KG1 (cell line): ENCODE measurements at regions not wholly inside any gene's neighbourhood (a gene's known extent, or its start where the extent isn't known, plus 50 kb on each side); places are given as distances from the start of the nearest gene placed in this dataset.
"Not testable (repeated sequence)": the region's sequence is repeated elsewhere in the genome, so short reads cannot be mapped to it uniquely, and the experiment has no call there.

ENCODE experiments used
- DNase-seq: peaks from one replicate; lab custom pipeline; 2025; lab: John Stamatoyannopoulos, UW

DNA sequence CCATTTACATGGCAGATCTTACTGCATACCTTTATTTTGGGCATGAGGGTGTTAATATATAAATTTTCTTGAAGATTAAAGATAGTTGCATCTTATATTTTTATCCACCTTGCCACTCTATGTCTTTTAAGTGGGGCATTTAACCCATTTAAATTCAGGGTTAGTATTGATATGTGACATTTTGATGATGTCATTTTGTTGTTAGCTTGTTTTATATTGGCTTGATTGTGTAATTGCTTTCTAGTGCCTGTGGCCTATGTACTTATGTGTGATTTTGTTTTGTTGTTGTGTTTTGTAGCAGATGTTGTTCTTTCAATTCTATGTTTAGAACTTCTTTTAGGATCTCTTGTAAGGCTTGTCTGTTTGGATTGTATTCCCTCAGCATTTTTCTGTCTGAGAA lies 939.9 kb upstream of the CDH9 start:
- no peak for DNase-seq

DNA sequence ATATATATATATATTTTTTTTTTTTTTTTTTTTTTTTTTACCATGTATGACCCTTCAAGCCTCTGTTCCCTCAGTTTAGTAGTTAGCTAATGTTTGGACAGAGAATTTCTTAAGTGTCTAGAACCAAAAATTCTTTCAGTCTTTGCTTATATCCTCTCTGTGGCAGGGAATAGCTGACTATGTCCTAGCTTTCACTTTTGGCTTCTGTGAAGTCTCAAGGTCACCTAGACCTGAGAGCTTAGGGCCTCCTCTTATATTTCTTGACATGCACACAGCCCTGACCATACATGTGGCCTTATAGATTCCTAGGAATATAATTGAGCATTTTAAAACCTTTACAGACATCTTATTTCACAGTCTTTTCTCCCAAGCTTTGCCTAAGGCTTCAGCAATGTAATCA lies 930.8 kb upstream of the CDH9 start:
- DNase-seq = no peak

DNA sequence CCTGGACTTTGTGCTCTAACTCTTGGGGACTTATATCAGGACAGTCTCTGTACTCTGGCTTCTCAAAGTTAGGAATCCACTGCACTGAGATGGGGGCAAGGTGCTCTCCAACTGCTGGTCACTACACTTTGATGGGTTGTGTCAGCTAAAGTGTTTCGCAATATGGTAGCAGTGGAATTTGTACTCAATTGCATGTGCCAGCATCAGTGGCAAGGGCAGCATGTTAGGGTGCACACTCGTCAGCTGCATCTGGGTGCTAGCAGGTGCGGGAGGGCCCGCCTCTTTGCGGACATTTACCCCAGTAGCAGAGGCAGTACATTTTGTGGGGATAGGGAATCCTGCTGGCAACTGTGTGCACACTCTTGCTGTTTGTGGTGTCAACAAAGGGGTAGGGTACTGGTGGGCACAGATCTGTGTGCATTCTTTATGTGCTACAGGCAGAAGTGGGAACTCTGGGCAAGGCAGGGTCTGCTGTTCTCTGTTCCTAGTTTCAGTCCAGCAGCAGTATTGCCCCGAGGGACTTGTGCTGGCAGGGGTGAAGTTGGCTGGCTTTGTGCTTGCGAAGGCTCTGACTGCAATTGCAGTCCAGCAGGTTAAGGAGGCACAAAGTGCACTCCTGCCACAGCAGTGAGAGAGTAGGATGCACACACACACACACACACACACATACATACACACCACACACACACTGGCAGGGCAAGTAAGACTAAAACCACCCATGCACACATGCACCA lies 924.8 kb upstream of the CDH9 start:
- DNase-seq = no peak

DNA sequence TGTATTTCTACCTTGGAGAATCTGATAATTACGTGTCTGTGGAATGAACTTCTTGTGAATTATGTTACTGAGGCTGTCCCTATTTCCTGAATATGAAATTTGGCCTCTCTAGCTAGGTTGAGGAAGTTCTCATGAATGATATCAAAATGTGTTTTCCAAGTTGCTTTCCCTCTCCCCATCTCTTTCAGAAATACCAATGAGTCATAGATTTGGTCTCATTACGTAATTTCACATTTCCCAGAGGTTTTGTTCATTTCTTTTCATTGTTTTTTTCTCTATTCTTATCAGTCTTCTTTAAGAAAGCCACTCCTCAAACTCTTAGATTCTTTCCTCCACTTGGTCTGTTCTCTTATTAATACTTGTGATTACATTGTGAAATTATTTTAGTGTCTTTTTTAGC lies 923.8 kb upstream of the CDH9 start:
- DNase-seq = no peak

DNA sequence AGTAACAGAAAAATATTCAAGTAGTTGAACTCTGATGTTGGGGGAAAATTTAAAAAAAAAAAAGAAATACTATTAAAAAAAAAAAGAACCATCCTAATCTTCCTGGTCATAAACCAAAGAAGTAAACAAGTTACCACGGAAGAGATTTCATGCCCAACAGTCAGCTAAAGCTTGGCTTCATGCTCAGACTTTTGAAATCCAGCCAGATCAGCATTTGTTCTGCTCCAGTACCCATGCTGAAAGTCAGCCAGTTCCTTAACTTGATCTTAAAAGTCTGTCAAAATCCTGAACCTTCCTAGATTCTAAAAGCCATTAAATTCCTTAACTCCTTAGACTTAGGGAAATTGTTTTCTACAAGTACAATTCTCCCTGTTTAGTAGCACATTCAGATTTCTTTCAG lies 908.7 kb upstream of the CDH9 start:
- DNase-seq = no peak

DNA sequence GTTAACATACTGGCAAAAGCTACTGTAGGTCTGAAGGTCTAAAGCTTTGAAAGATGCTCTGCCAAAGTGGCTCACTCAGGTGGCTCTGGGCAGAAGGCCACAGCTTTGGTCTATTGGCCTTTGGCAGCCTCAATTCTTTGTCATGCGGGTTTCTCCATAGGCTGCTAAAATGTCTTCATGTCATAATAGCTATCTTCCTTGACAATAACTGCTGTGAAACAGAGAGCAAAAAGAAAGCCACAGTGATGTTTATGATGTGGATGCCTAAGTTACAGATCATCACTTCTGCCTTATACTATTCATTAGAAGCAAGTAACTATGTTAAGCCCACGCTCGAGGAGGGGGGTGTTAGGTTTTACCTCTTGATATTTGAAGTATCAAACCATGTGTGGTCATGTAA lies 906.1 kb upstream of the CDH9 start:
- DNase-seq = no peak

DNA sequence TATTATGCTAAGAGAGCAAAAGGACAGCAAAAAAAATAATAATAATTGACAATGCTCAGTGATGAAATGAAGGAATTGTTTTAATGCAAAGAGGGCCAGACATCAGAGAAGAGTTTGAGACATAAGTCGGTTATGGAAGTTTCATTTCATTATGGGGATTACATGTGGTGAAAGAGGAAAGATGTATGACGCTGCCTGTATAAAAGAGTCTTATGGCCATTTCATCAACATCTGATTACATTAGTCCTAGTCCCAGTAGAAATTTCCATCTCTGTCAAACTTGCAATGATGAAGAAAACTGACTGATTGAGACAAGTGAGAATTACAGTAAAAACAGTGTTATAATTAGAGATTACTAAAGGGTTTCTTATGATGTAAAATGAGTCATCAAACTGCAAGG lies 900.6 kb upstream of the CDH9 start:
- DNase-seq = no peak

DNA sequence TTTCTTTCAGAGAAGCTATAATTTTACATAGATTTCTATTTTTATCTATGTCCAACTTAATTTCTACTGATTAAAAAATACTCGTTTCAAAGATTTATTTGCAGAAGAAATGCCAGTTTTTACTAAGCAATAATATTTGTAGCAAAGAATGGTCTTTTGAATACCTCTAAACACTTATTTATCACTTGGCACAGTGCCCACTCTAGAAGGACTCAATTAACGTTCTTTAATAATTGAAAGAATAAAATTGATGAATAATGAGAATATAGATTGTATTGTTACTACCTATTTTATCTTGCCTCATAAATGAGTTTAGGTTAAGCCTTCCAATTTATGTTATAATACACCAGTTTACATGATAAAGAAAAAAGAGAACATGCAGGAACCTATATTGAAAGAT lies 889.7 kb upstream of the CDH9 start:
- DNase-seq = no peak

DNA sequence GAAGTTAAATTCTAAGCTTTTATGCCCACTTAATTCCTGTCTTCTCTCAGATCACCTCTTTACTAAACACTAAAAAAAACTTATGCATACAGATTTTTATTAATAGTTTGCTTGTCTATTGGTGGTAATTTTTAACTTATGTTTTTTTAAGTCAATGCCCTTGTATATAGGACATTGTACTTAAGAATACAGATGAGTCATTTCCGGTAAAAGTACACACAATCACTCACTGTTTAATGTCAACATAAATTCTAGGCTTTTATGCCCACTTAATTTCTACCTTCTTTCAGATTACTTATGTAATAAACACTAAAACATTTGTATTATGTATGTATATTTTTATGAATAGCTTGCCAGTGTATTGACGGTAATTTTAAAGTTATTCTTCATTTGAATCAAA lies 872.8 kb upstream of the CDH9 start:
- DNase-seq = no peak

DNA sequence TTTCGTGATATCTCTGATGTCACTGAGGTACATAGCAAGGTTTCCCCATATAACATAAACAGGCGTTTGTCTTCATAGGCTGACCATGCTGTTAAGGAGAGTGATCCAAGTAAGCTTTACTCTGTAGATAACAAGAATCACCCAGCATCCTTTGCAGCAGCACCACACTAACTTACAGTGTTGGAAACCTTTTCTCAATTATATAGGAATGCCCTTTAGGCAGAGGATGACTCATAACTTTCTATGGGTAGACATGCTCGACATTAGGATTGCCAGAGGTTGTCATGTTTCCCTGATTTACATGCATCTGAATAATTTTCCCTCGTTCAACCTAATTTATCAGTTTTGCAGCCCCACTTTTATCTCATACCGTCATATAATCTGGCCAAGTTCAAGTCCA lies 870.0 kb upstream of the CDH9 start:
- no peak for DNase-seq

DNA sequence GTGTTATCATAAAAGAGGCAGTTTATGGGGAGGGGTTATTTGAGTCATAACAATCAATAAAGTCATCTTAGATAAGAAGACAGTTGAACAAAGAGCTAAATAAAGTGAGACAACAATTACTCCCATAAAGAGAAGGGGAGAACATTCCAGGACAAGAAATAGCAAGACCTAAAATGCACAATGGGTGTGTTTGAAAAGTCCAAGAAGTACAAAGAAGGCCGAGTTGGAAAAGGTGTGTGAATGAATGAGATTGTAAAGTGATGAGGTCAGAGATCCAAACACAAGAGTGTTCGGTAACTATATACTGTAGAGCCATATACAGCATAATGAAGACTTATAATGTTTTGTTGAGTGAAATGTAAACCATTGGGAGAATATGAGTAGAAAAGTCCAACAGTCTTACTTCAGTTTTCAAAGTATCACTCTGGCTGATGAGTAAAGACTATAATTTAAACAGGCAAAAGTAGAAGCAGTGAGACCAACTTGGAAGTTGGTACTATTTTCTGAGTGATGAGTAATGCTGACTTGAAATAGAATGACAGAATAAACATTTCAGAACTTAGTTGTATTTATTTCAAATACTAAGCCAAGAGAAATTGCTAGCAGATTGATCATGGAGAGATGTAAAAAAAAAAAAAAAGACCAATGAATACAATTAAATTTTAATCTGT lies 868.7 kb upstream of the CDH9 start:
- DNase-seq = no peak

DNA sequence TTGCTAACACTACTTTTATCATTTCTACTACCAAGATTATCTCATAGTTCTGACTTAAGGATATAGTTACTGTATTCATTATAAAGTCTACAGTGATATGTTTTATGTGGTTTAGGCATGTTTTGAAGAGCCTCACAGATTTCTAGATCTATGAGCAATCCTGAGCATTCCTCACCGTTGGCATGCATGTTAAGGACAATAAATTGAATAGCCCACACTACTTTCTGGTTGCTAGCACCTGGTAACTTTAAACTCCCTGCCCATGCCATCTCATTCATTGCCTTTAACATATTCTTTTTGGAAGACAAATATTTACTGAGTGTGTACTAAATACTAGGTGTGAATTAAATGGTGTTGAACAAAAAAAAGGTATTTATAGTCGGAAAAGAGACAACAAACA lies 868.1 kb upstream of the CDH9 start:
- no peak for DNase-seq

DNA sequence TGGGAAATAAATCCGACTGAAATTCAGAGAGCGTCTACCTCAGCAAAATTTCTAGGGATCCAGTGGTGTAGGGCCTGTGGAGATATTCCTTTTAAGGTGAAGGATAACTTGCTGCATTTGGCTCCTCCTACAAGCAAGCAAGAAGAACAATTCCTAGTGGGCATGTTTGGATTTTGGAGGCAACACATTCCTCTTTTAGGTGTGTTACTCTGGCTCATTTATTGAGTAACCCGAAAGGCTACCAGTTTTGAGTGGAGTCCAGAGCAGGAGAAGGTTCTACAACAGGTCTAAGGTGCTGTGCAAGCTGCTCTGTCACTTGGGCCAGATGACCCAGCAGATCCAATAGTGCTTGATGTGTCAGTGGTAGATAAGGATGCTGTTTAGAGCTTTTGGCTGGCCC lies 862.4 kb upstream of the CDH9 start:
- no peak for DNase-seq

DNA sequence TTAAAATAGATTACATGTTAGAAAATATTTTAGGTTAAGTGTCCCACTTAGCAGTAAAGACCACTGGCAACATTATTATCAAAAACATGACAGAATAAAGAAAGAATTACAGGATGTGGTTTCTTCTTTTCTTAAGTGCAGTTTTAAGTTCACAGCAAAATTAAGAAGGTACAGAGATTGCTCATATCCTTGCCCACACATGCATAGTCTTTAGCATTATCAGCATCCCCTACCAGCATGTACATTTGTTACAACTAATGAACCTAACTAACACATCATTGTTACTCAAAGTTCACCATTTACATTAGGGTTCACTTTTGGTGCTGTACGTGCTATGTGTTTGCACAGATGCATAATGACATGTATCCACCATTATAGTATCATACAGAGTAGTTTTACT lies 837.7 kb upstream of the CDH9 start:
- no peak for DNase-seq

DNA sequence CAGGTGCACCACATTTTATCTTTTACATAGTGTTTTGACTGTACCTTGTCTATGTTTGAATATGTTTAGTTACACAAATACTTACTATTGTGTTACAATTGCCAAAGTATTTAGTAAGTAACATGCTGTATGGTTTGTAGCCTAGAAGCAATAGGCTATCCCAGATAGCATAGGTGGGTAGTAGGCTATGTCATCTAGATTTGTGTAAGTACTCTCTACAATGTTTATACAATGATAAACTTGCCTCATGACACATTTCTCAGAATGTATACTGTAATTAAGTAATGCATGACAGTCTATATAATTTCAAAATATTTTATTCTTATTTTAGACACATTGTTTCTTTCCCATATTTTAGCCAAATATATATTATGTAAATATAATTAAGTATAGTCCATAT lies 836.8 kb upstream of the CDH9 start:
- no peak for DNase-seq

DNA sequence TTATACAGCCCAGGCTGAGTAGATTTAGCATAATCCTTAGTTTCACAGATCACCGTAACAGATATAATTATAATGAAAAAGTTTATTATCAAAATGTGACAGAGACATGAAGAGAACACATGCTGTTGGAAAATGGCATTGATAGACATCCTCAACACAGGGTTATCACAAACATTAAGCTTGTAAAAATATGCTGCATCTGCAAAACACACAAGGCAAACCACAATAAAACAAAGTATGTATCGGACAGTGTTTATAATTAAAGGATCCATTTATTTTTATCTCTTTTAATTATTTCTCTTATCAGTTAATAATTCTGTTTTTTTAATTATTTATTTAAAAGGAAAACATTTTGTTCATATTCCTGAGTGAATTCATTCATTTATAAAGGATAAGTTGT lies 829.9 kb upstream of the CDH9 start:
- DNase-seq = no peak

DNA sequence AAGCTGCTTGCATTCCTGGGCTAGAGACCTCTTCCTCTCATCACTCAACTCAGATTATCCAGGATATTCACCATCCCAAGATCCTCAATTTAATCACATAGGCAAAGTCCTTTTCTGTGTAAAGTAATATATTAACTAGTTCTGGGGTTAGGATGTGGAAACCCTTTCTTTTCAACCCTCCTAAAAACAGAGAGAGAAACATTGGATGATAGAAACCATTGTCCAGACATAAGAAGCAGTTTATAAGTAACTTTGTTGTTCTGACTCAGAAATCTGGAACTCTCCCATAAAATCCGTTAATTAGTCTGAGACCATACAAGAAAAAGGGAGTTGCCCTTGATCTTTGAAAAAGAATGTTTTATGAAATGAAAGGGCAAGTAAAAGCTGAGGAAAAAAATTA lies 817.1 kb upstream of the CDH9 start:
- DNase-seq = no peak

DNA sequence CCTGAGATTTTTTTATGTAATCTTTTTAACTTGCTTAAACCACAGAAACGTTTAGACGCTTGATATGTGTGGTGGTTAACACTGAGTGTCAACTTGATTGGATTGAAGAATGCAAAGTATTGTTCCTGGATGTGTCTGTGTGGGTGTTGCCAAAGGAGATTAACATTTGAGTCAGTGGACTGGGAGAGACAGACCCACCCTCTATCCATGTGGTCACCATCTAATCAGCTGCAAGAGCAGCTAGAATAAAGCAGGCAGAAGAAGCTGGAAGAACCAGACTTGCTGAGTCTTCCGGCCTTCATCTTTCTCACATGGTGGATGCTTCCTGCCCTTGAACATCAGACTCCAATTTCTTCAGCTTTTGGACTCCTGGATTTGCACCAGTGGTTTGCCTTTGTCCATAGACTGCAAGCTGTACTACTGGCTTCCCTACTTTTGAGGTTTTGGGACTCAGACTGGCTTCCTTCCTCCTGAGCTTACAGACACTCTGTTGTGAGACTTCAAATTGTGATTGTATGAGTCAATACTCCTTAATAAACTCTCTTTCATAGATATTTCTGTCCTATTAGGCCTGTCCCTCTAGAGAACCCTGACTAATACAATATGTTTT lies 816.0 kb upstream of the CDH9 start:
- no peak for DNase-seq

DNA sequence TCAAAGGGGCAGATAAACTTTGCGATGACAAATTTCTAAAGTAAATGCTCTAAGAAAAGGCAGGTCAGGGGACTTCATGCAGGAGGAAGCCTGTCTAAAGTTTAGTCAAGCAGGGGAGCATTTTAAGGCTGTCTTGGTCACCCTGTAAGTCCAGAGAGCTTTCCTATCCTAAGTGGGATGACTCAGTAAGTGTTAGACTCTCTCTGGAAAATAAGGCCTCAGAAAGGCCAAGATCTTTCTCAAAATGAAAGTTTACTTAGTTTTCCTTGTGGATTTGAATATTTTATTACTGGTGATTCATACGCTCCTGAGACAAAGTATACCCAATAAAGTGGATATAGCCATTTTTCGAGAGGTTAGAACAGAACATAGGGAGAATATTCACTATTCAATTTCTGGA lies 806.9 kb upstream of the CDH9 start:
- no peak for DNase-seq

DNA sequence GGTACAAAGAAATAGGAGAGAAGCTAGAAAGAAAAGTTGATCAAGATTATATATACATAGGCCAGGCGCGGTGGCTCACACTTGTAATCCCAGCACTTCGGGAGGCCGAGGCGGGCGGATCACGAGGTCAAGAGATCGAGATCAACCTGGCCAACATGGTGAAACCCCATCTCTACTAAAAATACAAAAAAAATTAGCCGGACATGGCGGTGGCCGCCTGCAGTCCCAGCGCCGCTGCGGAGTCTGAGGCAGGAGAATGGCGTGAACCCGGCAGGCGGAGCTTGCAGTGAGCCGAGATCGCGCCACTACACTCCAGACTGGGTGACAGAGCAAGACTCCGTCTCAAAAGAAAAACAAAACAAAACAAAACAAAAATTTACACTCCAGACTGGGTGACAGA lies 798.3 kb upstream of the CDH9 start:
- not testable (repeated sequence) for DNase-seq

DNA sequence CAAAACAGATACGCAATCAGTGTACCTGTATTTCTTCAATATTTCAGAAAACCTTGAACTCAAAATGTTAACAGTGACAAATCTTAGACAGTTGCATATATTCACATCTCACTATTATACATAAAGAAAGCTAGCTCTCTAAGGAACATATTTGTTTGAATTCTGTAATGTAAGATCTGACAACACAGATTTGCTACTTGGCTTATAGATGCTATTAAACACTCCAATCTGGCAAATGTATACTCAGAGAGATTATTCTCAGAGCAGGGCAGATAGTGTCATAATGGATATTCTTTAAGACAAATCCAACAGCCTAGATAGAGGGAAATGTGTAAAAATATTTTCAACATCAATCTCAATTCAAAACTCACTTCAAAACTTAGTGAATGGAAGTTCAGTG lies 794.5 kb upstream of the CDH9 start:
- DNase-seq = no peak

DNA sequence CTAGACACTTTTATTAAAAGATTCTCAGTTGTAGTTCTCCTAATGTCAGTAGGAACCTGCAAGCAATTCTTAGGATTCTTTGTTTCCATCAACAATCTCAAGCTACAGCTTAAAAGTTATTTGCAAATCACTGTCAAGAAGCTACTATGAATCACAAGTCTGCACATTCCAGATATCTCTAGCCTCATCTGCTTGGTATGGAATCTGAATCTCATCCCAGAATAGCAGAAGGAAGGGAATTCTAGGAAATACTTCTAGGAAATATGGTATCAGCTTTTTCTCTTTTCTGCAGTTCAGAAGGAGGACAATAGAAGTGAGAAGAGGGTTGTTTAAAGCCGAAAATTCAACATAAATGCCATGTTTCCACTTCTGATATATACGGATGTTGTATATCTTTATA lies 792.2 kb upstream of the CDH9 start:
- no peak for DNase-seq

DNA sequence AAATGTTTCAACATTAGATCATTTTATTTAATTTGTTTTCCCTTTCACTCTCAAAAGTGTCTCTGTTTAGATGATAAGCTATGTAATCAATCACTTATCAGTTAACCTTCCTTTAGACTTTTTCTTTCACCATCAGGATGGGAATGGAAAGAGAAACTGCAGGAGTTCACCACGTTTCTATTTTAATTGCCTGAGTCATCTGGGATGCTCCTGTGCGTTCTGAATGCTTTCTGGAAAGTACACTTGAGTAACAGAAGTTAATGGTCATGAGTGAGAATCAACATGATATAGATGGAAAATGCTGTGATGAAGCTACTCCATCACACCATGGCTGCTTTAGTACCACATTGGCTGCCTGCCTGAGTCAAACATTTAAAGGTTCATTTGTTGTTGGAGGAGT lies 783.3 kb upstream of the CDH9 start:
- DNase-seq = no peak

DNA sequence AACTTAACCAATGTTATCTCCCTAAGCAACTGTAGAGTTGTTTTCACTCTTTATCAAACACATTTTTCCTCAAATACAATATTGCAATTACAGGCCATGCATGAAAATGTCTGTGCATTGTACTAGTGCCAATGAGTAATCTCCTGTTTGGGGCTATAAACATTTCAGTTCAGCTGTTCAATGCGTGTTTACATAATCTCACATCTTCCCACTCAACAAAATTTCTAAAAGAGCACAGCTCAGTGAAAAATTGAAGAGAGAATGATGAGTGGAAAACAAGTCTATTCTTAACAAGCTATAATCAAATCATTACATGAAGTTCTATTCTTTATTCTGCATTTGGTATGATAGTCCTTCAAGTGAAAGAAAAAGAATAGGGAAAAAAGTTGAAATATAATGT lies 780.5 kb upstream of the CDH9 start:
- DNase-seq = no peak
